ENCODE measurements at regions not wholly inside any gene's neighbourhood (a gene's known extent, or its start where the extent isn't known, plus 50 kb on each side); places are given as distances from the start of the nearest gene placed in this dataset.

GRCh38 chr21:35145626-35146233 lies 96.6 kb upstream of the RUNX1 start:
- Histone ChIP-seq H3K9ac (ENCODE audit: low read depth, low read length, poor library complexity, severe bottlenecking) (no peak overlapping the region), H3F3A (ENCODE audit: low read depth) (no peaks in the 10 kb centered on the region), H3K27me3 (ENCODE audit: insufficient read depth, low read length, poor library complexity, severe bottlenecking) (no peaks in the 10 kb centered on the region), H4K20me1 (ENCODE audit: insufficient read depth, low read length, poor library complexity, severe bottlenecking) (no peaks in the 10 kb centered on the region), H3K4me2 (ENCODE audit: low read depth, low read length, poor library complexity, severe bottlenecking) (no peak overlapping the region), H3K36me3 (ENCODE audit: insufficient read depth, low read length) (no peaks in the 10 kb centered on the region), H3K79me2 (ENCODE audit: insufficient read depth, low read length) (no peaks in the 10 kb centered on the region), H3K9me2 (replicated peaks; ENCODE audit: low read depth, low read length) (no peaks in the 10 kb centered on the region), H3K4me3 (ENCODE audit: low read length, poor library complexity, severe bottlenecking) (no peak overlapping the region), H2AFZ (ENCODE audit: low read length) (no peak overlapping the region), H3K4me1 (ENCODE audit: insufficient read depth, low read length, poor library complexity, severe bottlenecking) (peaks cover 5% of the 10 kb centered on the region), H3K9me3 (ENCODE audit: insufficient read depth, low read depth, low read length) (no peaks in the 10 kb centered on the region)
- TF ChIP-seq, protein P1, sequence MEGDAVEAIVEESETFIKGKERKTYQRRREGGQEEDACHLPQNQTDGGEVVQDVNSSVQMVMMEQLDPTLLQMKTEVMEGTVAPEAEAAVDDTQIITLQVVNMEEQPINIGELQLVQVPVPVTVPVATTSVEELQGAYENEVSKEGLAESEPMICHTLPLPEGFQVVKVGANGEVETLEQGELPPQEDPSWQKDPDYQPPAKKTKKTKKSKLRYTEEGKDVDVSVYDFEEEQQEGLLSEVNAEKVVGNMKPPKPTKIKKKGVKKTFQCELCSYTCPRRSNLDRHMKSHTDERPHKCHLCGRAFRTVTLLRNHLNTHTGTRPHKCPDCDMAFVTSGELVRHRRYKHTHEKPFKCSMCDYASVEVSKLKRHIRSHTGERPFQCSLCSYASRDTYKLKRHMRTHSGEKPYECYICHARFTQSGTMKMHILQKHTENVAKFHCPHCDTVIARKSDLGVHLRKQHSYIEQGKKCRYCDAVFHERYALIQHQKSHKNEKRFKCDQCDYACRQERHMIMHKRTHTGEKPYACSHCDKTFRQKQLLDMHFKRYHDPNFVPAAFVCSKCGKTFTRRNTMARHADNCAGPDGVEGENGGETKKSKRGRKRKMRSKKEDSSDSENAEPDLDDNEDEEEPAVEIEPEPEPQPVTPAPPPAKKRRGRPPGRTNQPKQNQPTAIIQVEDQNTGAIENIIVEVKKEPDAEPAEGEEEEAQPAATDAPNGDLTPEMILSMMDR (conservative IDR thresholded peaks at IDR 0.05; ENCODE audit: low read length): no peak

GRCh38 chr21:35144978-35145377 lies 95.9 kb upstream of the RUNX1 start:
- Histone ChIP-seq H3K79me2 (ENCODE audit: insufficient read depth, low read length) (no peaks in the 10 kb centered on the region), H3K9me3 (ENCODE audit: insufficient read depth, low read depth, low read length) (no peaks in the 10 kb centered on the region), H4K20me1 (ENCODE audit: insufficient read depth, low read length, poor library complexity, severe bottlenecking) (no peaks in the 10 kb centered on the region), H3K4me2 (ENCODE audit: low read depth, low read length, poor library complexity, severe bottlenecking) (no peak overlapping the region), H3K4me1 (ENCODE audit: insufficient read depth, low read length, poor library complexity, severe bottlenecking) (peaks cover 5% of the 10 kb centered on the region), H3K9ac (ENCODE audit: low read depth, low read length, poor library complexity, severe bottlenecking) (no peak overlapping the region), H2AFZ (ENCODE audit: low read length) (no peak overlapping the region), H3K9me2 (replicated peaks; ENCODE audit: low read depth, low read length) (no peaks in the 10 kb centered on the region), H3K36me3 (ENCODE audit: insufficient read depth, low read length) (no peaks in the 10 kb centered on the region), H3F3A (ENCODE audit: low read depth) (no peaks in the 10 kb centered on the region), H3K4me3 (ENCODE audit: low read length, poor library complexity, severe bottlenecking) (no peak overlapping the region), H3K27me3 (ENCODE audit: insufficient read depth, low read length, poor library complexity, severe bottlenecking) (no peaks in the 10 kb centered on the region)
- TF ChIP-seq EZH2phosphoT487 (IDR thresholded peaks at IDR 0.05; ENCODE audit: borderline replicate concordance): no peak
- TF ChIP-seq, protein P1 (conservative IDR thresholded peaks at IDR 0.05; ENCODE audit: low read length): no peak

DNA sequence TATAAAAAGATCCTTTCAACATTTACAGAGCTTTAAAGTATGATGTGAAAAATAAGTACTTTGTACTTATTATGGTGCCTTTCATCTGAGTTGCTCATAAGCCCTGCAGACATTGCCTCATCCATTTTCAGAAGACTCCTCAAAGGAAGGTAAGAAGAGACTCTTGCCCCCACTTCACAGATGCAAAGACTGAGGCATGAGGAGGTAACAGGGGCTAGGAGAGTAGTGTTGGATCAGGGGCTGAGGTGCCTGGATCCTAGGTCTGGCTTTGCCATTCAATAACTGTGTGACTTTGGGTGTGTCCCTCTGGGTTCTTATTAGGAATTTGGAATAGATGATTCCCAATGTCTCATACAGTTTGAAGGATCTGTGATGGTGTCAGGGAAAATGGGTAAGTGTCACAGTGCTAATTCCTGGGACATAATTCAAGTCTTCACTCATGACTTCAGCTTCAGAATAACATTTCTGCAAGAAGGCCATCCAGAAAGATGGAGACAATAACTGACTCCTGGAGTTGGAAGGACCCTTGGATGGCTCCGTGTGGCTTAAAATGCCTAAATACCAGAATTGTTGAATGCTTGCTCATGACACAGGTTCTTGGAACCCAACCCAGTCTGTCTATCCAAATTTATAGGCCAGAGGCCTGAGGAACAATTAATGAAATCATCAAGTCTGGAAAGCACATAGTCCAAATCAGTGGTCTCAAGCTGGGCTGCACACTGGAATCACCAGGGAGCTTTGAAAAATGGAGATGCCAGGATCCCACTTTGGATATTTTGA lies 93.1 kb upstream of the RUNX1 start:
- no peaks in the 10 kb centered on the region for H4K20me1 ChIP-seq (ENCODE audit: insufficient read depth, low read length, poor library complexity, severe bottlenecking)
- TF ChIP-seq EZH2phosphoT487 (IDR thresholded peaks at IDR 0.05; ENCODE audit: borderline replicate concordance): no peak
- TF ChIP-seq, protein P1 (conservative IDR thresholded peaks at IDR 0.05; ENCODE audit: low read length): no peak
- no peaks in the 10 kb centered on the region for H3K36me3 ChIP-seq (ENCODE audit: insufficient read depth, low read length)
- no peaks in the 10 kb centered on the region for H3K9me3 ChIP-seq (ENCODE audit: insufficient read depth, low read depth, low read length)
- H3F3A ChIP-seq (ENCODE audit: low read depth): no peaks in the 10 kb centered on the region
- no peaks in the 10 kb centered on the region for H3K27me3 ChIP-seq (ENCODE audit: insufficient read depth, low read length, poor library complexity, severe bottlenecking)
- H3K4me3 ChIP-seq (ENCODE audit: low read length, poor library complexity, severe bottlenecking): no peak overlapping the region
- H3K4me1 ChIP-seq (ENCODE audit: insufficient read depth, low read length, poor library complexity, severe bottlenecking): peaks cover 19% of the 10 kb centered on the region
- H3K4me2 ChIP-seq (ENCODE audit: low read depth, low read length, poor library complexity, severe bottlenecking): no peak overlapping the region
- H3K79me2 ChIP-seq (ENCODE audit: insufficient read depth, low read length): no peaks in the 10 kb centered on the region
- no peak overlapping the region for H3K9ac ChIP-seq (ENCODE audit: low read depth, low read length, poor library complexity, severe bottlenecking)
- no peaks in the 10 kb centered on the region for H3K9me2 ChIP-seq (replicated peaks; ENCODE audit: low read depth, low read length)
- no peak overlapping the region for H2AFZ ChIP-seq (ENCODE audit: low read length)
